ENCODE measurements at regions not wholly inside any gene's neighbourhood (a gene's known extent, or its start where the extent isn't known, plus 50 kb on each side); places are given as distances from the start of the nearest gene placed in this dataset.
"Not testable (repeated sequence)": the region's sequence is repeated elsewhere in the genome, so short reads cannot be mapped to it uniquely, and the experiment has no call there.

GRCh38 chr11:91268512-91269295 is 955.9 kb upstream of the FAT3 start:
- H3K9me3 Mint-ChIP-seq; H3K4me3 Mint-ChIP-seq; H3K4me1 Mint-ChIP-seq (ENCODE audit: low read depth); DNase-seq (ENCODE audit: low spot score); H3K27ac Mint-ChIP-seq; H3K36me3 Mint-ChIP-seq (ENCODE audit: low read depth); H3K27me3 Mint-ChIP-seq (ENCODE audit: insufficient read depth); intact Hi-C loops (cut with micrococcal nuclease): not testable (repeated sequence)

GRCh38 chr11:91265946-91266345 is 958.7 kb upstream of the FAT3 start:
- H3K4me3 Mint-ChIP-seq = no peak overlapping the region
- no peak for DNase-seq (ENCODE audit: low spot score)
- intact Hi-C loops (cut with micrococcal nuclease) = no loop called here
- H3K27ac Mint-ChIP-seq = no peak overlapping the region
- no peaks in the 10 kb centered on the region for H3K36me3 Mint-ChIP-seq (ENCODE audit: low read depth)
- H3K9me3 Mint-ChIP-seq = no peaks in the 10 kb centered on the region
- no peaks in the 10 kb centered on the region for H3K27me3 Mint-ChIP-seq (ENCODE audit: insufficient read depth)
- no peaks in the 10 kb centered on the region for H3K4me1 Mint-ChIP-seq (ENCODE audit: low read depth)

GRCh38 chr11:91264481-91264880 is 960.1 kb upstream of the FAT3 start:
- no peaks in the 10 kb centered on the region for H3K27me3 Mint-ChIP-seq (ENCODE audit: insufficient read depth)

GRCh38 chr11:91263496-91264365 is 960.9 kb upstream of the FAT3 start:
- H3K27me3 Mint-ChIP-seq (ENCODE audit: insufficient read depth) = no peaks in the 10 kb centered on the region
- no peaks in the 10 kb centered on the region for H3K9me3 Mint-ChIP-seq
- intact Hi-C loops (cut with micrococcal nuclease) = no loop called here
- no peak overlapping the region for H3K4me3 Mint-ChIP-seq
- H3K27ac Mint-ChIP-seq = no peak overlapping the region
- no peak for DNase-seq (ENCODE audit: low spot score)
- no peaks in the 10 kb centered on the region for H3K4me1 Mint-ChIP-seq (ENCODE audit: low read depth)
- H3K36me3 Mint-ChIP-seq (ENCODE audit: low read depth) = no peaks in the 10 kb centered on the region

More at GRCh38 chr11:91264481-91264880, 960.1 kb upstream of the FAT3 start:
- Mint-ChIP-seq H3K9me3 (no peaks in the 10 kb centered on the region), H3K36me3 (ENCODE audit: low read depth) (no peaks in the 10 kb centered on the region), H3K4me3 (no peak overlapping the region), H3K4me1 (ENCODE audit: low read depth) (no peaks in the 10 kb centered on the region), H3K27ac (no peak overlapping the region)
- intact Hi-C loops (cut with micrococcal nuclease) = no loop called here
- no peak for DNase-seq (ENCODE audit: low spot score)

GRCh38 chr11:91261513-91261912 is 963.1 kb upstream of the FAT3 start:
- no peaks in the 10 kb centered on the region for H3K27me3 Mint-ChIP-seq (ENCODE audit: insufficient read depth)
- DNase-seq (ENCODE audit: low spot score) = no peak
- intact Hi-C loops (cut with micrococcal nuclease) = no loop called here
- H3K4me3 Mint-ChIP-seq = no peak overlapping the region
- H3K4me1 Mint-ChIP-seq (ENCODE audit: low read depth) = no peaks in the 10 kb centered on the region
- H3K36me3 Mint-ChIP-seq (ENCODE audit: low read depth) = no peaks in the 10 kb centered on the region
- H3K27ac Mint-ChIP-seq = no peak overlapping the region
- no peaks in the 10 kb centered on the region for H3K9me3 Mint-ChIP-seq

- H3K4me3 Mint-ChIP-seq = no peak overlapping the region
- H3K27me3 Mint-ChIP-seq (ENCODE audit: insufficient read depth) = no peaks in the 10 kb centered on the region
- no peaks in the 10 kb centered on the region for H3K4me1 Mint-ChIP-seq (ENCODE audit: low read depth)
- no peak for DNase-seq (ENCODE audit: low spot score)
- no peaks in the 10 kb centered on the region for H3K36me3 Mint-ChIP-seq (ENCODE audit: low read depth)
- intact Hi-C loops (cut with micrococcal nuclease) = no loop called here
- H3K27ac Mint-ChIP-seq = no peak overlapping the region
- no peaks in the 10 kb centered on the region for H3K9me3 Mint-ChIP-seq
These were observed 965.7 kb upstream of the FAT3 start for GRCh38 chr11:91258876-91259275.

GRCh38 chr11:91257667-91258066 is 967.0 kb upstream of the FAT3 start:
- DNase-seq (ENCODE audit: low spot score) = no peak
- no peaks in the 10 kb centered on the region for H3K27me3 Mint-ChIP-seq (ENCODE audit: insufficient read depth)
- intact Hi-C loops (cut with micrococcal nuclease) = no loop called here
- no peaks in the 10 kb centered on the region for H3K4me1 Mint-ChIP-seq (ENCODE audit: low read depth)
- no peak overlapping the region for H3K4me3 Mint-ChIP-seq
- H3K9me3 Mint-ChIP-seq = no peaks in the 10 kb centered on the region
- no peaks in the 10 kb centered on the region for H3K36me3 Mint-ChIP-seq (ENCODE audit: low read depth)
- H3K27ac Mint-ChIP-seq = no peak overlapping the region

- no peaks in the 10 kb centered on the region for H3K36me3 Mint-ChIP-seq (ENCODE audit: low read depth)
- H3K27me3 Mint-ChIP-seq (ENCODE audit: insufficient read depth) = no peaks in the 10 kb centered on the region
- no peak overlapping the region for H3K27ac Mint-ChIP-seq
- no peak overlapping the region for H3K4me3 Mint-ChIP-seq
- no peaks in the 10 kb centered on the region for H3K9me3 Mint-ChIP-seq
- intact Hi-C loops (cut with micrococcal nuclease) = loop anchor here (2.0 kb wide), 1 partner anchor 998 kb away; no protein-coding TSS in a partner anchor
- no peaks in the 10 kb centered on the region for H3K4me1 Mint-ChIP-seq (ENCODE audit: low read depth)
- no peak for DNase-seq (ENCODE audit: low spot score)
These were observed 976.3 kb upstream of the FAT3 start for GRCh38 chr11:91248199-91248807.

- no peaks in the 10 kb centered on the region for H3K4me1 Mint-ChIP-seq (ENCODE audit: low read depth)
- no peak overlapping the region for H3K4me3 Mint-ChIP-seq
- H3K27me3 Mint-ChIP-seq (ENCODE audit: insufficient read depth) = no peaks in the 10 kb centered on the region
- intact Hi-C loops (cut with micrococcal nuclease) = no loop called here
- no peaks in the 10 kb centered on the region for H3K36me3 Mint-ChIP-seq (ENCODE audit: low read depth)
- DNase-seq (ENCODE audit: low spot score) = no peak
- H3K9me3 Mint-ChIP-seq = no peaks in the 10 kb centered on the region
- no peak overlapping the region for H3K27ac Mint-ChIP-seq
These were observed 977.4 kb upstream of the FAT3 start for GRCh38 chr11:91247009-91247735.

- intact Hi-C loops (cut with micrococcal nuclease) = no loop called here
These were observed 979.7 kb upstream of the FAT3 start for GRCh38 chr11:91244912-91245311.

GRCh38 chr11:91243630-91244029 is 981.0 kb upstream of the FAT3 start:
- Mint-ChIP-seq H3K27me3 (ENCODE audit: insufficient read depth) (no peaks in the 10 kb centered on the region), H3K9me3 (peaks cover 3% of the 10 kb centered on the region), H3K4me1 (ENCODE audit: low read depth) (no peaks in the 10 kb centered on the region), H3K4me3 (no peak overlapping the region), H3K27ac (no peak overlapping the region), H3K36me3 (ENCODE audit: low read depth) (no peaks in the 10 kb centered on the region)
- intact Hi-C loops (cut with micrococcal nuclease) = no loop called here
- DNase-seq (ENCODE audit: low spot score) = no peak

More at GRCh38 chr11:91244912-91245311, 979.7 kb upstream of the FAT3 start:
- H3K4me3 Mint-ChIP-seq = no peak overlapping the region
- peaks cover 3% of the 10 kb centered on the region for H3K9me3 Mint-ChIP-seq
- no peak overlapping the region for H3K27ac Mint-ChIP-seq
- no peaks in the 10 kb centered on the region for H3K4me1 Mint-ChIP-seq (ENCODE audit: low read depth)
- no peak for DNase-seq (ENCODE audit: low spot score)
- H3K27me3 Mint-ChIP-seq (ENCODE audit: insufficient read depth) = no peaks in the 10 kb centered on the region
- H3K36me3 Mint-ChIP-seq (ENCODE audit: low read depth) = no peaks in the 10 kb centered on the region

GRCh38 chr11:91243051-91243450 is 981.6 kb upstream of the FAT3 start:
- H3K36me3 Mint-ChIP-seq (ENCODE audit: low read depth) = no peaks in the 10 kb centered on the region
- H3K4me3 Mint-ChIP-seq = no peak overlapping the region
- H3K9me3 Mint-ChIP-seq = peaks cover 3% of the 10 kb centered on the region
- no peak overlapping the region for H3K27ac Mint-ChIP-seq
- H3K4me1 Mint-ChIP-seq (ENCODE audit: low read depth) = no peaks in the 10 kb centered on the region
- intact Hi-C loops (cut with micrococcal nuclease) = no loop called here
- DNase-seq (ENCODE audit: low spot score) = no peak
- no peaks in the 10 kb centered on the region for H3K27me3 Mint-ChIP-seq (ENCODE audit: insufficient read depth)
